RWPE2 (cell line): ENCODE measurements at regions not wholly inside any gene's neighbourhood (a gene's known extent, or its start where the extent isn't known, plus 50 kb on each side); places are given as distances from the start of the nearest gene placed in this dataset.

Source experiments
- ATAC-seq: fragments of 200-7000 bp; cut with Tn5 transposase; 3 replicates; pipeline ENCODE4 v1.9.1; 2021; ENCODE audit warnings: low read depth
- DNase-seq: peaks from one replicate; pipeline ENCODE4 v3.0.0-alpha.2; 2020; ENCODE audit warnings: low spot score
- H3K27ac ChIP-seq: fragments of 450-650 bp; 2 replicates; pipeline ENCODE4 v1.5.1; 2017; ENCODE audit warnings: mild to moderate bottlenecking; ENCODE audit not compliant: poor library complexity, severe bottlenecking
- H3K27me3 ChIP-seq: fragments of 250-450 bp; sonication (Bioruptor Pico); 2 replicates; pipeline ENCODE4 v1.5.1; 2021; ENCODE audit warnings: mild to moderate bottlenecking, moderate library complexity; ENCODE audit not compliant: insufficient read depth, poor library complexity, severe bottlenecking
- H3K36me3 ChIP-seq: fragments of 250-450 bp; sonication (Bioruptor Pico); 2 replicates; pipeline ENCODE4 v1.5.1; 2020; ENCODE audit warnings: low read depth, mild to moderate bottlenecking, moderate library complexity
- H3K4me1 ChIP-seq: fragments of 250-450 bp; sonication (Bioruptor Pico); 2 replicates; pipeline ENCODE4 v1.5.1; 2021; ENCODE audit warnings: mild to moderate bottlenecking, moderate library complexity; ENCODE audit not compliant: insufficient read depth, poor library complexity, severe bottlenecking
- H3K4me3 ChIP-seq: fragments of 250-450 bp; sonication (Bioruptor Pico); 2 replicates; pipeline ENCODE4 v1.5.1; 2021; ENCODE audit warnings: mild to moderate bottlenecking, moderate library complexity; ENCODE audit not compliant: severe bottlenecking
- H3K9me3 ChIP-seq: fragments of 250-450 bp; sonication (Bioruptor Pico); 2 replicates; pipeline ENCODE4 v1.5.1; 2021; ENCODE audit warnings: mild to moderate bottlenecking, moderate library complexity; ENCODE audit not compliant: severe bottlenecking
- TF ChIP-seq, protein P1 (sequence below): fragments of 450-650 bp; IDR thresholded peaks from one replicate; pipeline ENCODE4 v1.5.1; 2017; ENCODE audit warnings: mild to moderate bottlenecking, moderate library complexity; ENCODE audit not compliant: poor library complexity, severe bottlenecking

GRCh38 chr14:89060191-89060590, 235.7 kb downstream of the TTC8 start:
- no peaks in the 10 kb centered on the region for H3K36me3 ChIP-seq
- TF ChIP-seq, protein P1, sequence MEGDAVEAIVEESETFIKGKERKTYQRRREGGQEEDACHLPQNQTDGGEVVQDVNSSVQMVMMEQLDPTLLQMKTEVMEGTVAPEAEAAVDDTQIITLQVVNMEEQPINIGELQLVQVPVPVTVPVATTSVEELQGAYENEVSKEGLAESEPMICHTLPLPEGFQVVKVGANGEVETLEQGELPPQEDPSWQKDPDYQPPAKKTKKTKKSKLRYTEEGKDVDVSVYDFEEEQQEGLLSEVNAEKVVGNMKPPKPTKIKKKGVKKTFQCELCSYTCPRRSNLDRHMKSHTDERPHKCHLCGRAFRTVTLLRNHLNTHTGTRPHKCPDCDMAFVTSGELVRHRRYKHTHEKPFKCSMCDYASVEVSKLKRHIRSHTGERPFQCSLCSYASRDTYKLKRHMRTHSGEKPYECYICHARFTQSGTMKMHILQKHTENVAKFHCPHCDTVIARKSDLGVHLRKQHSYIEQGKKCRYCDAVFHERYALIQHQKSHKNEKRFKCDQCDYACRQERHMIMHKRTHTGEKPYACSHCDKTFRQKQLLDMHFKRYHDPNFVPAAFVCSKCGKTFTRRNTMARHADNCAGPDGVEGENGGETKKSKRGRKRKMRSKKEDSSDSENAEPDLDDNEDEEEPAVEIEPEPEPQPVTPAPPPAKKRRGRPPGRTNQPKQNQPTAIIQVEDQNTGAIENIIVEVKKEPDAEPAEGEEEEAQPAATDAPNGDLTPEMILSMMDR = no peak
- no peaks in the 10 kb centered on the region for H3K4me1 ChIP-seq
- ATAC-seq = no peak
- H3K9me3 ChIP-seq = no peaks in the 10 kb centered on the region
- H3K27ac ChIP-seq = no peak overlapping the region
- H3K27me3 ChIP-seq = no peaks in the 10 kb centered on the region
- no peak for DNase-seq
- no peak overlapping the region for H3K4me3 ChIP-seq

GRCh38 chr14:89061696-89062095, 237.2 kb downstream of the TTC8 start:
- Histone ChIP-seq H3K4me3 (no peak overlapping the region), H3K27ac (no peak overlapping the region), H3K4me1 (no peaks in the 10 kb centered on the region), H3K9me3 (no peaks in the 10 kb centered on the region), H3K27me3 (no peaks in the 10 kb centered on the region), H3K36me3 (no peaks in the 10 kb centered on the region)
- TF ChIP-seq, protein P1 = no peak
- ATAC-seq = no peak
- DNase-seq = no peak

- no peaks in the 10 kb centered on the region for H3K36me3 ChIP-seq
- H3K27ac ChIP-seq = no peak overlapping the region
- no peaks in the 10 kb centered on the region for H3K9me3 ChIP-seq
- ATAC-seq = no peak
- TF ChIP-seq, protein P1 = no peak
- no peak overlapping the region for H3K4me3 ChIP-seq
- no peaks in the 10 kb centered on the region for H3K27me3 ChIP-seq
- no peak for DNase-seq
- H3K4me1 ChIP-seq = no peaks in the 10 kb centered on the region
These were observed 241.4 kb downstream of the TTC8 start for GRCh38 chr14:89065879-89066278.

DNA sequence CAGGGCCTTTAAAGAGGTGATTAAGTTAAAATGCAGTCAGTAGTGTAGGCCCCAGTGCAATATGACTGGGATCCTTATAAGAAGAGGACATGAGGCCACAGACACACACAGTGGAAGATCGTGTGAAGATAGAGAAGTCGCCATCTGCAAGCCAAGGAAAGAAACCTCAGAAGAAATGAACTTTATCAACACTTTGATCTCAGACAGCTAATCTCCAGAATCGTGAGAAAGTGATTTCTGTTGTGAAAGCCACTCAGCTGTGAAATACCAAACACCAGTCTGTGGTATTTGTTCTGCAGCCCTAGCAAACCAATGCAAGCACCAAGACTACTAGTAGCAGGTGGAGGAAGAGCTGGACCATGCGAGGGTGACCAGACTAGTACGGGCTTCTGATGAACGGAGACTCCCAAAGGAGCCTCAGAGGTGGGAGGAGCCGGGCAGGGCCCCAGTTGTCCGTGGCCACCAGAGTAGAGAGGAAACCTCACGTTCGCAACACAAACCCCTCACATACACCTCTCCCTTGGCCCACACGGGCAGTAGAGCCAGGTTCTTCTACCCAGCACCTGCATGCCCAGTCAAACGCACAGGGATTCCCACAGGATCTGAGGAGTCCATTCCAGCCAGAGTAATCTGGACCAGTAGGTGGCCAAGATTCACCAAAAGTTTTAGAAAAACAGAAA, 243.0 kb downstream of the TTC8 start:
- Histone ChIP-seq H3K36me3 (no peaks in the 10 kb centered on the region), H3K9me3 (no peaks in the 10 kb centered on the region), H3K4me3 (no peak overlapping the region), H3K4me1 (no peaks in the 10 kb centered on the region), H3K27me3 (no peaks in the 10 kb centered on the region), H3K27ac (no peak overlapping the region)
- no peak for DNase-seq
- TF ChIP-seq, protein P1 = no peak
- no peak for ATAC-seq

GRCh38 chr14:89078021-89078795, 253.8 kb downstream of the TTC8 start:
- TF ChIP-seq, protein P1 = no peak
- ATAC-seq = no peak
- Histone ChIP-seq H3K36me3 (no peaks in the 10 kb centered on the region), H3K4me1 (no peaks in the 10 kb centered on the region), H3K9me3 (no peaks in the 10 kb centered on the region), H3K27me3 (peaks cover 8% of the 10 kb centered on the region), H3K27ac (no peak overlapping the region), H3K4me3 (no peak overlapping the region)
- no peak for DNase-seq
